Tibial nerve (tissue), 4 donors: ENCODE measurements at regions not wholly inside any gene's neighbourhood (a gene's known extent, or its start where the extent isn't known, plus 50 kb on each side); places are given as distances from the start of the nearest gene placed in this dataset.

Source experiments
- CTCF ChIP-seq, 5 experiments: fragments of 200-600 bp in 3 of 5; fragments of 450-650 bp in 2 of 5; sonication (generic) in 3 of 5; IDR thresholded peaks; one replicate each; pipeline ENCODE4 v1.5.1; 2016 to 2019; ENCODE audit warnings: antibody characterized with exemption in 5 of 5, mild to moderate bottlenecking in 3 of 5, moderate library complexity in 2 of 5
- EP300 ChIP-seq, 2 donors: sonication (generic); formaldehyde crosslinking; IDR thresholded peaks; one replicate each; pipeline ENCODE4 v1.6.1; 2017; ENCODE audit warnings: antibody characterized with exemption in 2 of 2, mild to moderate bottlenecking in 1 of 2
- POLR2A ChIP-seq, 2 donors: fragments of 450-650 bp; IDR thresholded peaks; one replicate each; pipeline ENCODE4 v1.6.1; 2017; ENCODE audit warnings: antibody characterized with exemption in 2 of 2, mild to moderate bottlenecking in 2 of 2, moderate library complexity in 2 of 2

DNA sequence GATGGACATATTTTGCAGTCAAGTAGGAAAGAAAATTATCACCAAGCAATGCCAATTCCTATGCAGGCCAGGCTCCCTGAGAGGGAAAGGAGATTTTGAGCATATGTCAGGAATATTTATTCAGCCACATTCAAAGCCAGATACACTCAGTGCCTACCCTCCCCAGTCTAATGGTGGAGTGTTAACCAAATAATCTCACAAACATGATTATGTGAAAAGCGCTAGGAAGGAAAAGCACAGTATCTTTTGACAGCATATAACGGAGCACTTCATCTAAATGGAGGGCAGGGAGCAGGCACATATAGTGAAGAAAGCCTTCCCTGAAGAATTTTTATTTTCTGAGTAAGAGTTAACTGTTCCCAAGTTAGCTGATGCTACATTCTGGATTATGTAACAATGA is 80.3 kb upstream of the SLC30A5 start:
- no peak for TF ChIP-seq POLR2A (IDR thresholded peaks at IDR 0.05)
- TF ChIP-seq CTCF (IDR thresholded peaks at IDR 0.05), result no peak
- no peak for TF ChIP-seq EP300 (IDR thresholded peaks at IDR 0.05)
